ENCODE measurements at regions not wholly inside any gene's neighbourhood (a gene's known extent, or its start where the extent isn't known, plus 50 kb on each side); places are given as distances from the start of the nearest gene placed in this dataset.

GRCh38 chr9:80147866-80148265 lies 576.1 kb downstream of the TLE4 start:
- intact Hi-C loops (cut with micrococcal nuclease; ENCODE audit: unreplicated experiment): no loop called here
- Histone ChIP-seq H2AFZ (no peak overlapping the region), H3K4me1 (replicated peaks; ENCODE audit: insufficient read depth) (no peaks in the 10 kb centered on the region), H4K20me1 (ENCODE audit: insufficient read depth) (no peaks in the 10 kb centered on the region), H3K27ac (no peak overlapping the region), H3K4me3 (no peak overlapping the region), H3K27me3 (ENCODE audit: insufficient read depth, low read depth) (no peaks in the 10 kb centered on the region), H3K79me2 (ENCODE audit: low read depth) (no peaks in the 10 kb centered on the region), H3K9me2 (ENCODE audit: insufficient read depth) (no peaks in the 10 kb centered on the region), H3K36me3 (ENCODE audit: low read depth) (no peaks in the 10 kb centered on the region), H3K9me3 (ENCODE audit: insufficient read depth, low read depth) (no peaks in the 10 kb centered on the region), H3K4me2 (no peak overlapping the region), H3F3A (ENCODE audit: insufficient read depth, low read depth) (no peaks in the 10 kb centered on the region)
- ChIA-PET CTCF (no interaction called here), POLR2A (ENCODE audit: unreplicated experiment) (no interaction called here)
- BruUV-seq (replicated peaks): no TSS peak
- DNase-seq: no peak
- TF ChIP-seq EZH2 (IDR thresholded peaks at IDR 0.05; ENCODE audit: low read depth): no peak
- no peak for TF ChIP-seq CTCF (conservative IDR thresholded peaks at IDR 0.05)

GRCh38 chr9:80146466-80146865 lies 574.7 kb downstream of the TLE4 start:
- CTCF ChIA-PET: no interaction called here
- POLR2A ChIA-PET (ENCODE audit: unreplicated experiment): no interaction called here
- Histone ChIP-seq H3K27ac (no peak overlapping the region), H2AFZ (no peak overlapping the region), H3K4me2 (no peak overlapping the region), H3K27me3 (ENCODE audit: insufficient read depth, low read depth) (no peaks in the 10 kb centered on the region), H3K4me3 (no peak overlapping the region), H3F3A (ENCODE audit: insufficient read depth, low read depth) (no peaks in the 10 kb centered on the region), H4K20me1 (ENCODE audit: insufficient read depth) (no peaks in the 10 kb centered on the region), H3K9me3 (ENCODE audit: insufficient read depth, low read depth) (no peaks in the 10 kb centered on the region), H3K79me2 (ENCODE audit: low read depth) (no peaks in the 10 kb centered on the region), H3K9me2 (ENCODE audit: insufficient read depth) (no peaks in the 10 kb centered on the region), H3K36me3 (ENCODE audit: low read depth) (no peaks in the 10 kb centered on the region), H3K4me1 (replicated peaks; ENCODE audit: insufficient read depth) (no peaks in the 10 kb centered on the region)
- intact Hi-C loops (cut with micrococcal nuclease; ENCODE audit: unreplicated experiment): no loop called here
- no peak for TF ChIP-seq EZH2 (IDR thresholded peaks at IDR 0.05; ENCODE audit: low read depth)
- no peak for TF ChIP-seq CTCF (conservative IDR thresholded peaks at IDR 0.05)
- no TSS peak for BruUV-seq (replicated peaks)
- no peak for DNase-seq

- Histone ChIP-seq H3K9me2 (ENCODE audit: insufficient read depth) (no peaks in the 10 kb centered on the region), H3K9me3 (ENCODE audit: insufficient read depth, low read depth) (no peaks in the 10 kb centered on the region), H3K27me3 (ENCODE audit: insufficient read depth, low read depth) (no peaks in the 10 kb centered on the region), H3K36me3 (ENCODE audit: low read depth) (no peaks in the 10 kb centered on the region), H3F3A (ENCODE audit: insufficient read depth, low read depth) (no peaks in the 10 kb centered on the region), H3K27ac (no peak overlapping the region), H2AFZ (no peak overlapping the region), H3K4me1 (replicated peaks; ENCODE audit: insufficient read depth) (no peaks in the 10 kb centered on the region), H3K4me3 (no peak overlapping the region), H3K4me2 (no peak overlapping the region), H3K79me2 (ENCODE audit: low read depth) (no peaks in the 10 kb centered on the region), H4K20me1 (ENCODE audit: insufficient read depth) (no peaks in the 10 kb centered on the region)
- ChIA-PET POLR2A (ENCODE audit: unreplicated experiment) (no interaction called here), CTCF (no interaction called here)
- BruUV-seq (replicated peaks): no TSS peak
- intact Hi-C loops (cut with micrococcal nuclease; ENCODE audit: unreplicated experiment): no loop called here
- no peak for DNase-seq
- TF ChIP-seq CTCF (conservative IDR thresholded peaks at IDR 0.05) (no peak), EZH2 (IDR thresholded peaks at IDR 0.05; ENCODE audit: low read depth) (no peak)
Measured at GRCh38 chr9:80144856-80145255, 573.1 kb downstream of the TLE4 start.
